H1 (cell line): ENCODE measurements at regions not wholly inside any gene's neighbourhood (a gene's known extent, or its start where the extent isn't known, plus 50 kb on each side); places are given as distances from the start of the nearest gene placed in this dataset.

ENCODE experiments used
- TF ChIP-seq, protein P1 (sequence below): fragments of 300-600 bp; sonication (generic); IDR thresholded peaks from 2 replicates; pipeline ENCODE4 v1.7.1; 2012; ENCODE audit warnings: low read length, moderate library complexity, mild to moderate bottlenecking, inconsistent platforms; ENCODE audit not compliant: insufficient replicate concordance

DNA sequence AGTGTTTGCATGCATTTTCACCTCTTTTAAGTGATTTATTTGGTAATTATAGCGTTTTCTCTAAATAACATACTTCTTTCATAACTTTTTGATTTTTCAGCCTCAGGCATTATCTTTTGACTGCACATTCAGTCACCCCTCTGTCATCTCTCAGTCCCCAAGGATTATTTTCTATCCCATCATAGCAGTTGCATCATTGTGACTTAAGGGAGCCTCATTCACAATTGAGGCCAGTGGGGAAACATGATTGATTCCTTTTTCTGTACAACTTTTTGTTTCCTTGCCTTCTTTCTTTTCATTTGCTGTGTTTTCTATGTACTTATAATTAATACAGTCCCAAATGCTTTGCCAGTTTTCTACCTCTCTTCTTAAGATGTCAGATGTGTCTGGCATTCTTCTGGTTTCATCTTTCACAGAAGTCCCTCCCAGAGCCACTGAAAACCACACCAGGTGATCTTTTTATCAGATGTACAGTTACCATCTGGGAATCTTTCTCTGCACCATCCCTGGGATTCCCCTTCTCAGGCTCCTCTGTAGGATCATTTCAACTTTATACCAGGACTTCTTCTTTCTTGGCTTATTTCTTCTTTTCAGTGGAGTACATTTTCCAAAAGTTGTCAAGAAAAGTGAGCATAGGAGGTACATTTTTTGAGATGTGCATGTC lies 151.4 kb downstream of the RAP2B start (continued):
- TF ChIP-seq, protein P1, sequence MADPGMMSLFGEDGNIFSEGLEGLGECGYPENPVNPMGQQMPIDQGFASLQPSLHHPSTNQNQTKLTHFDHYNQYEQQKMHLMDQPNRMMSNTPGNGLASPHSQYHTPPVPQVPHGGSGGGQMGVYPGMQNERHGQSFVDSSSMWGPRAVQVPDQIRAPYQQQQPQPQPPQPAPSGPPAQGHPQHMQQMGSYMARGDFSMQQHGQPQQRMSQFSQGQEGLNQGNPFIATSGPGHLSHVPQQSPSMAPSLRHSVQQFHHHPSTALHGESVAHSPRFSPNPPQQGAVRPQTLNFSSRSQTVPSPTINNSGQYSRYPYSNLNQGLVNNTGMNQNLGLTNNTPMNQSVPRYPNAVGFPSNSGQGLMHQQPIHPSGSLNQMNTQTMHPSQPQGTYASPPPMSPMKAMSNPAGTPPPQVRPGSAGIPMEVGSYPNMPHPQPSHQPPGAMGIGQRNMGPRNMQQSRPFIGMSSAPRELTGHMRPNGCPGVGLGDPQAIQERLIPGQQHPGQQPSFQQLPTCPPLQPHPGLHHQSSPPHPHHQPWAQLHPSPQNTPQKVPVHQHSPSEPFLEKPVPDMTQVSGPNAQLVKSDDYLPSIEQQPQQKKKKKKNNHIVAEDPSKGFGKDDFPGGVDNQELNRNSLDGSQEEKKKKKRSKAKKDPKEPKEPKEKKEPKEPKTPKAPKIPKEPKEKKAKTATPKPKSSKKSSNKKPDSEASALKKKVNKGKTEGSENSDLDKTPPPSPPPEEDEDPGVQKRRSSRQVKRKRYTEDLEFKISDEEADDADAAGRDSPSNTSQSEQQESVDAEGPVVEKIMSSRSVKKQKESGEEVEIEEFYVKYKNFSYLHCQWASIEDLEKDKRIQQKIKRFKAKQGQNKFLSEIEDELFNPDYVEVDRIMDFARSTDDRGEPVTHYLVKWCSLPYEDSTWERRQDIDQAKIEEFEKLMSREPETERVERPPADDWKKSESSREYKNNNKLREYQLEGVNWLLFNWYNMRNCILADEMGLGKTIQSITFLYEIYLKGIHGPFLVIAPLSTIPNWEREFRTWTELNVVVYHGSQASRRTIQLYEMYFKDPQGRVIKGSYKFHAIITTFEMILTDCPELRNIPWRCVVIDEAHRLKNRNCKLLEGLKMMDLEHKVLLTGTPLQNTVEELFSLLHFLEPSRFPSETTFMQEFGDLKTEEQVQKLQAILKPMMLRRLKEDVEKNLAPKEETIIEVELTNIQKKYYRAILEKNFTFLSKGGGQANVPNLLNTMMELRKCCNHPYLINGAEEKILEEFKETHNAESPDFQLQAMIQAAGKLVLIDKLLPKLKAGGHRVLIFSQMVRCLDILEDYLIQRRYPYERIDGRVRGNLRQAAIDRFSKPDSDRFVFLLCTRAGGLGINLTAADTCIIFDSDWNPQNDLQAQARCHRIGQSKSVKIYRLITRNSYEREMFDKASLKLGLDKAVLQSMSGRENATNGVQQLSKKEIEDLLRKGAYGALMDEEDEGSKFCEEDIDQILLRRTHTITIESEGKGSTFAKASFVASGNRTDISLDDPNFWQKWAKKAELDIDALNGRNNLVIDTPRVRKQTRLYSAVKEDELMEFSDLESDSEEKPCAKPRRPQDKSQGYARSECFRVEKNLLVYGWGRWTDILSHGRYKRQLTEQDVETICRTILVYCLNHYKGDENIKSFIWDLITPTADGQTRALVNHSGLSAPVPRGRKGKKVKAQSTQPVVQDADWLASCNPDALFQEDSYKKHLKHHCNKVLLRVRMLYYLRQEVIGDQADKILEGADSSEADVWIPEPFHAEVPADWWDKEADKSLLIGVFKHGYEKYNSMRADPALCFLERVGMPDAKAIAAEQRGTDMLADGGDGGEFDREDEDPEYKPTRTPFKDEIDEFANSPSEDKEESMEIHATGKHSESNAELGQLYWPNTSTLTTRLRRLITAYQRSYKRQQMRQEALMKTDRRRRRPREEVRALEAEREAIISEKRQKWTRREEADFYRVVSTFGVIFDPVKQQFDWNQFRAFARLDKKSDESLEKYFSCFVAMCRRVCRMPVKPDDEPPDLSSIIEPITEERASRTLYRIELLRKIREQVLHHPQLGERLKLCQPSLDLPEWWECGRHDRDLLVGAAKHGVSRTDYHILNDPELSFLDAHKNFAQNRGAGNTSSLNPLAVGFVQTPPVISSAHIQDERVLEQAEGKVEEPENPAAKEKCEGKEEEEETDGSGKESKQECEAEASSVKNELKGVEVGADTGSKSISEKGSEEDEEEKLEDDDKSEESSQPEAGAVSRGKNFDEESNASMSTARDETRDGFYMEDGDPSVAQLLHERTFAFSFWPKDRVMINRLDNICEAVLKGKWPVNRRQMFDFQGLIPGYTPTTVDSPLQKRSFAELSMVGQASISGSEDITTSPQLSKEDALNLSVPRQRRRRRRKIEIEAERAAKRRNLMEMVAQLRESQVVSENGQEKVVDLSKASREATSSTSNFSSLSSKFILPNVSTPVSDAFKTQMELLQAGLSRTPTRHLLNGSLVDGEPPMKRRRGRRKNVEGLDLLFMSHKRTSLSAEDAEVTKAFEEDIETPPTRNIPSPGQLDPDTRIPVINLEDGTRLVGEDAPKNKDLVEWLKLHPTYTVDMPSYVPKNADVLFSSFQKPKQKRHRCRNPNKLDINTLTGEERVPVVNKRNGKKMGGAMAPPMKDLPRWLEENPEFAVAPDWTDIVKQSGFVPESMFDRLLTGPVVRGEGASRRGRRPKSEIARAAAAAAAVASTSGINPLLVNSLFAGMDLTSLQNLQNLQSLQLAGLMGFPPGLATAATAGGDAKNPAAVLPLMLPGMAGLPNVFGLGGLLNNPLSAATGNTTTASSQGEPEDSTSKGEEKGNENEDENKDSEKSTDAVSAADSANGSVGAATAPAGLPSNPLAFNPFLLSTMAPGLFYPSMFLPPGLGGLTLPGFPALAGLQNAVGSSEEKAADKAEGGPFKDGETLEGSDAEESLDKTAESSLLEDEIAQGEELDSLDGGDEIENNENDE = no peak
- TF ChIP-seq, all 59 proteins: peak for 0
